ENCODE measurements at regions not wholly inside any gene's neighbourhood (a gene's known extent, or its start where the extent isn't known, plus 50 kb on each side); places are given as distances from the start of the nearest gene placed in this dataset.
"Not testable (repeated sequence)": the region's sequence is repeated elsewhere in the genome, so short reads cannot be mapped to it uniquely, and the experiment has no call there.

DNA sequence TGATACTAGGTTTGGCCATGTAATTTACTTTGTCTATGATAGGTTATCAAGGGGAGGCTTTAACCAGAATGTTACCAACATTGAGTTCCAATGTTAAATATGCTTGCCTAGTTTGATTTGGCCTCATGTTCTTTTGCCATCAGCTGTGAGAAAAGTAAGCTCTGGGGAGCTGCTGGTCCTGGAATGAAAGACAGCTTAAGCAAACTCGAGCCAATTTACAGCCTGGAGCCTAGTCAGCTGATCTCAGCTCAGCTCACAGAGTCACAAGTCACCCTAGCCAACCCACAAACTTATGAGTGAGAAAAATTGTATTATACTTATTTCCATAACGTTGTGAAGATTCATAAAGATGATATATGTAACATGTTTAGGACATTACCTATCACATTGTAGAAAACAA is 426.7 kb downstream of the RWDD3 start:
- POLR2A ChIA-PET: no interaction called here
- TF ChIP-seq ZNF174 (tag by site-specific recombination; IDR thresholded peaks at IDR 0.05) (no peak), ZNF621 (tag by site-specific recombination; IDR thresholded peaks at IDR 0.05) (no peak), ZBTB7A (tag by site-specific recombination; IDR thresholded peaks at IDR 0.05; ENCODE audit: low read depth) (no peak), ZNF175 (tag by site-specific recombination; IDR thresholded peaks at IDR 0.05) (no peak), ZNF629 (tag by site-specific recombination; IDR thresholded peaks at IDR 0.05) (no peak), GFI1B (tag by site-specific recombination; IDR thresholded peaks at IDR 0.05) (no peak), ZNF670 (tag by site-specific recombination; IDR thresholded peaks at IDR 0.05; ENCODE audit: low read depth) (no peak), KLF16 (tag by site-specific recombination; IDR thresholded peaks at IDR 0.05) (no peak), ZNF133 (tag by site-specific recombination; IDR thresholded peaks at IDR 0.05) (no peak), ZNF776 (tag by site-specific recombination; IDR thresholded peaks at IDR 0.05; ENCODE audit: borderline replicate concordance) (no peak)
- TF ChIP-seq, protein P1, sequence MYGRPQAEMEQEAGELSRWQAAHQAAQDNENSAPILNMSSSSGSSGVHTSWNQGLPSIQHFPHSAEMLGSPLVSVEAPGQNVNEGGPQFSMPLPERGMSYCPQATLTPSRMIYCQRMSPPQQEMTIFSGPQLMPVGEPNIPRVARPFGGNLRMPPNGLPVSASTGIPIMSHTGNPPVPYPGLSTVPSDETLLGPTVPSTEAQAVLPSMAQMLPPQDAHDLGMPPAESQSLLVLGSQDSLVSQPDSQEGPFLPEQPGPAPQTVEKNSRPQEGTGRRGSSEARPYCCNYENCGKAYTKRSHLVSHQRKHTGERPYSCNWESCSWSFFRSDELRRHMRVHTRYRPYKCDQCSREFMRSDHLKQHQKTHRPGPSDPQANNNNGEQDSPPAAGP (tag by site-specific recombination; IDR thresholded peaks at IDR 0.05): no peak
- TF ChIP-seq, protein P2, sequence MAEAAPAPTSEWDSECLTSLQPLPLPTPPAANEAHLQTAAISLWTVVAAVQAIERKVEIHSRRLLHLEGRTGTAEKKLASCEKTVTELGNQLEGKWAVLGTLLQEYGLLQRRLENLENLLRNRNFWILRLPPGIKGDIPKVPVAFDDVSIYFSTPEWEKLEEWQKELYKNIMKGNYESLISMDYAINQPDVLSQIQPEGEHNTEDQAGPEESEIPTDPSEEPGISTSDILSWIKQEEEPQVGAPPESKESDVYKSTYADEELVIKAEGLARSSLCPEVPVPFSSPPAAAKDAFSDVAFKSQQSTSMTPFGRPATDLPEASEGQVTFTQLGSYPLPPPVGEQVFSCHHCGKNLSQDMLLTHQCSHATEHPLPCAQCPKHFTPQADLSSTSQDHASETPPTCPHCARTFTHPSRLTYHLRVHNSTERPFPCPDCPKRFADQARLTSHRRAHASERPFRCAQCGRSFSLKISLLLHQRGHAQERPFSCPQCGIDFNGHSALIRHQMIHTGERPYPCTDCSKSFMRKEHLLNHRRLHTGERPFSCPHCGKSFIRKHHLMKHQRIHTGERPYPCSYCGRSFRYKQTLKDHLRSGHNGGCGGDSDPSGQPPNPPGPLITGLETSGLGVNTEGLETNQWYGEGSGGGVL (tag by site-specific recombination; IDR thresholded peaks at IDR 0.05): no peak
- CTCF ChIA-PET: no interaction called here
- H3K27ac ChIP-seq (ENCODE audit: extremely low read depth, low read depth, low read length): no peak overlapping the region
- H3K4me3 ChIP-seq (ENCODE audit: low read depth, low read length): no peak overlapping the region
- no peaks in the 10 kb centered on the region for H3K4me1 ChIP-seq (ENCODE audit: control insufficient read depth, insufficient read depth, low read length)
- H3K36me3 ChIP-seq (ENCODE audit: control insufficient read depth in 2 of 2, insufficient read depth in 1 of 2, low read length in 2 of 2): no peaks in the 10 kb centered on the region
- no peaks in the 10 kb centered on the region for H3K9me3 ChIP-seq (ENCODE audit: control insufficient read depth, insufficient read depth, low read depth, low read length)

DNA sequence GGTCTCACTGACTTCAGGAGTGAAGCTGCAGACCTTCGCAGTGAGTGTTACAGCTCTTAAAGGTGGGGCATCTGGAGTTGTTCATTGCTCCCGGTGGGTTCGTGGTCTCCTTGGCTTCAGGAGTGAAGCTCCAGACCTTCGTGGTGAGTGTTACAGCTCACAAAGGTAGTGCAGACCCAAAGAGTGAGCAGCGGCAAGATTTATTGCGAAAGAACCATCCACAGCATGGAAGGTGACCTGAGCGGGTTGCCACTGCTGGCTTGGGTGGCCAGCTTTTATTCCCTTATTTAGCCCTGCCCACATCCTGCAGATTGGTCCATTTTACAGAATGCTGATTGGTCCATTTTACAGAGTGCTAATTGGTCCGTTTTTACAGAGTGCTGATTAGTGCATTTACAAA is 429.5 kb downstream of the RWDD3 start:
- H3K9me3 ChIP-seq (ENCODE audit: control insufficient read depth, insufficient read depth, low read depth, low read length); POLR2A ChIA-PET; CTCF ChIA-PET; H3K4me3 ChIP-seq (ENCODE audit: low read depth, low read length); H3K36me3 ChIP-seq (ENCODE audit: control insufficient read depth in 2 of 2, insufficient read depth in 1 of 2, low read length in 2 of 2); H3K4me1 ChIP-seq (ENCODE audit: control insufficient read depth, insufficient read depth, low read length); H3K27ac ChIP-seq (ENCODE audit: extremely low read depth, low read depth, low read length): not testable (repeated sequence)

DNA sequence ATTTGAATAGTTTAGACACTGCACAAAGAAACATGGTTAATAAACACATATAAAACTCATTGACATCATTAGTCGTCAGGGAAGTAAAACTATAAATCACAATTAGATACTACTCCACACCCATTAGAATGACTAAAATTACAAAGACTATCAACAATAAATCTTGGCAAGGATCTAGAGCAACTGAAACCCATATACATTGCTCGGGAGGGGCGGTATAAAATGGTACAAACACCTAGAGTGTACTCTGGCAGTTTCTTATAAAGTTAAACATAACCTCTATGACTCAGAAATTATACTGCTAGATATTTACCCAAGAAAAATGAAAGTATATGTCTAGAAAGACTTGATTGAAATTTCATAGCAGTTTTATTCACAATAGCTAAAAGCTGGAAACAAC is 434.2 kb downstream of the RWDD3 start:
- Histone ChIP-seq H3K4me1 (ENCODE audit: control insufficient read depth, insufficient read depth, low read length) (no peaks in the 10 kb centered on the region), H3K36me3 (ENCODE audit: control insufficient read depth in 2 of 2, insufficient read depth in 1 of 2, low read length in 2 of 2) (no peaks in the 10 kb centered on the region), H3K9me3 (ENCODE audit: control insufficient read depth, insufficient read depth, low read depth, low read length) (no peaks in the 10 kb centered on the region), H3K27ac (ENCODE audit: extremely low read depth, low read depth, low read length) (no peak overlapping the region), H3K4me3 (ENCODE audit: low read depth, low read length) (no peak overlapping the region)
- TF ChIP-seq, protein P3, sequence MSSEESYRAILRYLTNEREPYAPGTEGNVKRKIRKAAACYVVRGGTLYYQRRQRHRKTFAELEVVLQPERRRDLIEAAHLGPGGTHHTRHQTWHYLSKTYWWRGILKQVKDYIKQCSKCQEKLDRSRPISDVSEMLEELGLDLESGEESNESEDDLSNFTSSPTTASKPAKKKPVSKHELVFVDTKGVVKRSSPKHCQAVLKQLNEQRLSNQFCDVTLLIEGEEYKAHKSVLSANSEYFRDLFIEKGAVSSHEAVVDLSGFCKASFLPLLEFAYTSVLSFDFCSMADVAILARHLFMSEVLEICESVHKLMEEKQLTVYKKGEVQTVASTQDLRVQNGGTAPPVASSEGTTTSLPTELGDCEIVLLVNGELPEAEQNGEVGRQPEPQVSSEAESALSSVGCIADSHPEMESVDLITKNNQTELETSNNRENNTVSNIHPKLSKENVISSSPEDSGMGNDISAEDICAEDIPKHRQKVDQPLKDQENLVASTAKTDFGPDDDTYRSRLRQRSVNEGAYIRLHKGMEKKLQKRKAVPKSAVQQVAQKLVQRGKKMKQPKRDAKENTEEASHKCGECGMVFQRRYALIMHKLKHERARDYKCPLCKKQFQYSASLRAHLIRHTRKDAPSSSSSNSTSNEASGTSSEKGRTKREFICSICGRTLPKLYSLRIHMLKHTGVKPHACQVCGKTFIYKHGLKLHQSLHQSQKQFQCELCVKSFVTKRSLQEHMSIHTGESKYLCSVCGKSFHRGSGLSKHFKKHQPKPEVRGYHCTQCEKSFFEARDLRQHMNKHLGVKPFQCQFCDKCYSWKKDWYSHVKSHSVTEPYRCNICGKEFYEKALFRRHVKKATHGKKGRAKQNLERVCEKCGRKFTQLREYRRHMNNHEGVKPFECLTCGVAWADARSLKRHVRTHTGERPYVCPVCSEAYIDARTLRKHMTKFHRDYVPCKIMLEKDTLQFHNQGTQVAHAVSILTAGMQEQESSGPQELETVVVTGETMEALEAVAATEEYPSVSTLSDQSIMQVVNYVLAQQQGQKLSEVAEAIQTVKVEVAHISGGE (tag by site-specific recombination; conservative IDR thresholded peaks at IDR 0.05; ENCODE audit: low read depth): no peak
- TF ChIP-seq ZNF174 (tag by site-specific recombination; IDR thresholded peaks at IDR 0.05): no peak
- no peak for TF ChIP-seq ZBTB8A (tag by site-specific recombination; IDR thresholded peaks at IDR 0.05)
- TF ChIP-seq ZNF10 (tag by site-specific recombination; IDR thresholded peaks at IDR 0.05): no peak
- TF ChIP-seq ZFHX2 (tag by site-specific recombination; conservative IDR thresholded peaks at IDR 0.05): no peak
- no peak for TF ChIP-seq ZNF2 (tag by site-specific recombination; IDR thresholded peaks at IDR 0.05)
- no peak for TF ChIP-seq ZNF791 (tag by site-specific recombination; IDR thresholded peaks at IDR 0.05)
- TF ChIP-seq ZNF747 (tag by site-specific recombination; IDR thresholded peaks at IDR 0.05): no peak
- no peak for TF ChIP-seq SCRT1 (tag by site-specific recombination; IDR thresholded peaks at IDR 0.05; ENCODE audit: borderline replicate concordance)
- no peak for TF ChIP-seq KLF1 (tag by site-specific recombination; IDR thresholded peaks at IDR 0.05)
- CTCF ChIA-PET: no interaction called here
- POLR2A ChIA-PET: no interaction called here

DNA sequence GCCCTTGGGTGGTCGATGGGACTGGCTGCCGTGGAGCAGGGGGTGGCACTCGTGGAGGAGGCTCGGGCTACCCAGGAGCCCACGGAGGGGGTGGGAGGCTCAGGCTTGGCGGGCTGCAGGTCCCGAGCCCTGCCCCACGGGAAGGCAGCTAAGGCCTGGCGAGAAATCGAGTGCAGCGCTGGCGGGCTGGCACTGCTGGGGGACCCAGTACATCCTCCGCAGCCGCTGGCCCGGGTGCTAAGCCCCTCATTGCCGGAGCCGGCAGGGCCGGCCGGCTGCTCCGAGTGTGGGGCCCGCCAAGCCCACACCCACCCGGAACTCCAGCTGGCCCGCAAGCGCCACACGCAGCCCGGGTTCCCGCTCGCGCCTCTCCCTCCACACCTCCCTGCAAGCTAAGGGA is 435.6 kb downstream of the RWDD3 start:
- H3K4me1 ChIP-seq (ENCODE audit: control insufficient read depth, insufficient read depth, low read length); CTCF ChIA-PET; H3K27ac ChIP-seq (ENCODE audit: extremely low read depth, low read depth, low read length); H3K4me3 ChIP-seq (ENCODE audit: low read depth, low read length); H3K9me3 ChIP-seq (ENCODE audit: control insufficient read depth, insufficient read depth, low read depth, low read length); POLR2A ChIA-PET; H3K36me3 ChIP-seq (ENCODE audit: control insufficient read depth in 2 of 2, insufficient read depth in 1 of 2, low read length in 2 of 2): not testable (repeated sequence)

All from HEK293 (cell line).